ENCODE measurements at regions not wholly inside any gene's neighbourhood (a gene's known extent, or its start where the extent isn't known, plus 50 kb on each side); places are given as distances from the start of the nearest gene placed in this dataset.

- H3K36me3 Mint-ChIP-seq (ENCODE audit: low read depth) = peaks cover 39% of the 10 kb centered on the region
- H3K9me3 Mint-ChIP-seq = peaks cover 2% of the 10 kb centered on the region
- Histone ChIP-seq H3K27ac (ENCODE audit: low read depth in 1 of 2, low read length in 2 of 2) (no peak overlapping the region), H3K4me1 (ENCODE audit: insufficient read depth, low read length) (no peaks in the 10 kb centered on the region), H3K4me3 (ENCODE audit: low read length) (no peak overlapping the region), H3K27me3 (ENCODE audit: control insufficient read depth in 1 of 2, insufficient read depth in 2 of 2, low read length in 2 of 2) (no peaks in the 10 kb centered on the region), H3K36me3 (ENCODE audit: insufficient read depth, low read length) (no peaks in the 10 kb centered on the region), H3K9me3 (ENCODE audit: control insufficient read depth in 1 of 2, insufficient read depth in 1 of 2, low read length in 2 of 2) (peaks cover 3 to 10% of the 10 kb centered on the region in 2 experiments)
- no peak for TF ChIP-seq CTCF (IDR thresholded peaks at IDR 0.05)
- H3K4me3 Mint-ChIP-seq = no peak overlapping the region
- intact Hi-C loops (cut with DNase I, micrococcal nuclease) = no loop called here
- POLR2A ChIA-PET = no interaction called here
- CTCF ChIA-PET = no interaction called here
- DNase-seq = no peak
- H3K4me1 Mint-ChIP-seq (ENCODE audit: low read depth) = peaks cover 40% of the 10 kb centered on the region
- H3K27ac Mint-ChIP-seq = no peak overlapping the region
- H3K27me3 Mint-ChIP-seq = no peaks in the 10 kb centered on the region
- ATAC-seq (ENCODE audit: poor library complexity) = no peak
Measured at GRCh38 chr10:60675236-60675635, 103.0 kb upstream of the CDK1 start.

- Histone ChIP-seq H3K27ac (ENCODE audit: low read depth in 1 of 2, low read length in 2 of 2) (no peak overlapping the region), H3K4me1 (ENCODE audit: insufficient read depth, low read length) (no peaks in the 10 kb centered on the region), H3K27me3 (ENCODE audit: control insufficient read depth in 1 of 2, insufficient read depth in 2 of 2, low read length in 2 of 2) (no peaks in the 10 kb centered on the region), H3K9me3 (ENCODE audit: control insufficient read depth in 1 of 2, insufficient read depth in 1 of 2, low read length in 2 of 2) (peaks cover 3 to 10% of the 10 kb centered on the region in 2 experiments), H3K4me3 (ENCODE audit: low read length) (no peak overlapping the region), H3K36me3 (ENCODE audit: insufficient read depth, low read length) (no peaks in the 10 kb centered on the region)
- ChIA-PET POLR2A (interaction anchor here (0.7 kb wide), 1 partner anchor 471 kb away, joined by 3 read pairs; no protein-coding TSS in a partner anchor), CTCF (no interaction called here)
- Mint-ChIP-seq H3K27ac (peak overlapping the region; percentile 65), H3K9me3 (peaks cover 2% of the 10 kb centered on the region), H3K36me3 (ENCODE audit: low read depth) (peaks cover 17% of the 10 kb centered on the region), H3K4me3 (no peak overlapping the region), H3K27me3 (no peaks in the 10 kb centered on the region), H3K4me1 (ENCODE audit: low read depth) (peaks cover 54% of the 10 kb centered on the region)
- no peak for TF ChIP-seq CTCF (IDR thresholded peaks at IDR 0.05)
- ATAC-seq (ENCODE audit: poor library complexity) (no peak), DNase-seq (no peak)
- intact Hi-C loops (cut with DNase I, micrococcal nuclease) = no loop called here
Measured at GRCh38 chr10:60669501-60669900, 108.8 kb upstream of the CDK1 start.

- no peaks in the 10 kb centered on the region for H3K27me3 ChIP-seq (ENCODE audit: control insufficient read depth in 1 of 2, insufficient read depth in 2 of 2, low read length in 2 of 2)
- Mint-ChIP-seq H3K27me3 (no peaks in the 10 kb centered on the region), H3K9me3 (no peaks in the 10 kb centered on the region), H3K27ac (no peak overlapping the region), H3K4me1 (ENCODE audit: low read depth) (peaks cover 81% of the 10 kb centered on the region), H3K4me3 (no peak overlapping the region), H3K36me3 (ENCODE audit: low read depth) (no peaks in the 10 kb centered on the region)
- ATAC-seq (ENCODE audit: poor library complexity) (no peak), DNase-seq (peak in 3 of 14 experiments; percentile 16 to 54 (median 43))
- intact Hi-C loops (cut with DNase I, micrococcal nuclease) = no loop called here
- no peaks in the 10 kb centered on the region for H3K36me3 ChIP-seq (ENCODE audit: insufficient read depth, low read length)
- CTCF ChIA-PET = interaction anchor here (1.1 kb wide), 1 partner anchor 12 kb away, joined by 3 read pairs; no protein-coding TSS in a partner anchor
- no peak for TF ChIP-seq CTCF (IDR thresholded peaks at IDR 0.05)
- H3K4me1 ChIP-seq (ENCODE audit: insufficient read depth, low read length) = peaks cover 12% of the 10 kb centered on the region
- H3K4me3 ChIP-seq (ENCODE audit: low read length) = no peak overlapping the region
- no peaks in the 10 kb centered on the region for H3K9me3 ChIP-seq (ENCODE audit: control insufficient read depth in 1 of 2, insufficient read depth in 1 of 2, low read length in 2 of 2)
- no peak overlapping the region for H3K27ac ChIP-seq (ENCODE audit: low read depth in 1 of 2, low read length in 2 of 2)
- POLR2A ChIA-PET = no interaction called here
Measured at GRCh38 chr10:60666221-60666620, 112.1 kb upstream of the CDK1 start.
